ENCODE measurements at regions not wholly inside any gene's neighbourhood (a gene's known extent, or its start where the extent isn't known, plus 50 kb on each side); places are given as distances from the start of the nearest gene placed in this dataset.

DNA sequence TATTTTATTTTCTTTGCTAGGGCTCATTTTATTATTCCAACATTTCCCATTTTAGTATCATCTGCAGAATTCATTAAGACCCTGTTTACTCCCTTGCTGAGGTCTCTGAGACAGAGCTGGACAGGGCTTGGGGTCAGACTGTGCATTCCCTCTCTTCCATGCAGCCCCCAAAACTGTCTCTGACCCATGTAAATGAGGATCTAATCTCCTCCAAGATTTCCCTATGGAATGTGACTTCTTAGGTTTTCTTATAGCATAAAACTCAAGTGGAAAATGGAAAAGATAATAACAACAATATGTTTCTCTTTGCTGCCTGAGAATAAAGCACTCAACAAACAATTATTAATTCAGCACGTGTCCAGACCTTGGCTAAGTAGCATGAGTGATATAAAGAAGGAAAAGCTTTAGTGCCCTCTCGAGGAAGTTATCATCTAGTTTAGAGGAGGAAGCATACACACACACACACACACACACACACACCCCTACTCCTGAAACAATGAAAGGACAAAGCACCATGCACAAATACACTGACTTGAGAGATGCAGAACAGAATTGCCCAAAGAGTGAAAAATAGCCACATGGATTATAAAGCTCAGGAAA is 815.5 kb downstream of the BCKDHB start:
- no peak overlapping the region for H3K27ac ChIP-seq
- TF ChIP-seq, protein P1, sequence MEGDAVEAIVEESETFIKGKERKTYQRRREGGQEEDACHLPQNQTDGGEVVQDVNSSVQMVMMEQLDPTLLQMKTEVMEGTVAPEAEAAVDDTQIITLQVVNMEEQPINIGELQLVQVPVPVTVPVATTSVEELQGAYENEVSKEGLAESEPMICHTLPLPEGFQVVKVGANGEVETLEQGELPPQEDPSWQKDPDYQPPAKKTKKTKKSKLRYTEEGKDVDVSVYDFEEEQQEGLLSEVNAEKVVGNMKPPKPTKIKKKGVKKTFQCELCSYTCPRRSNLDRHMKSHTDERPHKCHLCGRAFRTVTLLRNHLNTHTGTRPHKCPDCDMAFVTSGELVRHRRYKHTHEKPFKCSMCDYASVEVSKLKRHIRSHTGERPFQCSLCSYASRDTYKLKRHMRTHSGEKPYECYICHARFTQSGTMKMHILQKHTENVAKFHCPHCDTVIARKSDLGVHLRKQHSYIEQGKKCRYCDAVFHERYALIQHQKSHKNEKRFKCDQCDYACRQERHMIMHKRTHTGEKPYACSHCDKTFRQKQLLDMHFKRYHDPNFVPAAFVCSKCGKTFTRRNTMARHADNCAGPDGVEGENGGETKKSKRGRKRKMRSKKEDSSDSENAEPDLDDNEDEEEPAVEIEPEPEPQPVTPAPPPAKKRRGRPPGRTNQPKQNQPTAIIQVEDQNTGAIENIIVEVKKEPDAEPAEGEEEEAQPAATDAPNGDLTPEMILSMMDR (IDR thresholded peaks at IDR 0.05), result no peak
- 16 to 28% methylated on average over 2 of the region's 2 CpGs for WGBS, 2 donors
- DNase-seq (no peak), ATAC-seq (no peak)
- no peaks in the 10 kb centered on the region for H3K27me3 ChIP-seq
- no peaks in the 10 kb centered on the region for H3K36me3 ChIP-seq
- no peak overlapping the region for H3K4me3 ChIP-seq
- H3K9me3 ChIP-seq, result peaks cover 0 to 10% (median 5%) of the 10 kb centered on the region in 11 donors
- no peaks in the 10 kb centered on the region for H3K4me1 ChIP-seq
- intact Hi-C loops (cut with DNase I), result no loop called here

- TF ChIP-seq, protein P1 (IDR thresholded peaks at IDR 0.05), result no peak
- Histone ChIP-seq H3K9me3 (peaks cover 0 to 3% (median 0%) of the 10 kb centered on the region in 11 donors), H3K27ac (no peak overlapping the region), H3K36me3 (no peaks in the 10 kb centered on the region), H3K4me1 (no peaks in the 10 kb centered on the region), H3K4me3 (no peak overlapping the region), H3K27me3 (no peaks in the 10 kb centered on the region)
- no peak for ATAC-seq
- intact Hi-C loops (cut with DNase I), result no loop called here
- WGBS, 2 donors, result 75 to 85% methylated on average over 3 of the region's 3 CpGs
- DNase-seq, result no peak
Measured at GRCh38 chr6:80907831-80908230, 801.4 kb downstream of the BCKDHB start.

GRCh38 chr6:80903711-80904110 is 797.2 kb downstream of the BCKDHB start:
- TF ChIP-seq, protein P1 (IDR thresholded peaks at IDR 0.05), result no peak
- H3K4me3 ChIP-seq, result no peak overlapping the region
- intact Hi-C loops (cut with DNase I), result no loop called here
- no peaks in the 10 kb centered on the region for H3K4me1 ChIP-seq
- H3K27ac ChIP-seq, result no peak overlapping the region
- ATAC-seq (no peak), DNase-seq (no peak)
- no peaks in the 10 kb centered on the region for H3K36me3 ChIP-seq
- peaks cover 0 to 20% (median 0%) of the 10 kb centered on the region in 11 donors for H3K9me3 ChIP-seq
- no peaks in the 10 kb centered on the region for H3K27me3 ChIP-seq

DNA sequence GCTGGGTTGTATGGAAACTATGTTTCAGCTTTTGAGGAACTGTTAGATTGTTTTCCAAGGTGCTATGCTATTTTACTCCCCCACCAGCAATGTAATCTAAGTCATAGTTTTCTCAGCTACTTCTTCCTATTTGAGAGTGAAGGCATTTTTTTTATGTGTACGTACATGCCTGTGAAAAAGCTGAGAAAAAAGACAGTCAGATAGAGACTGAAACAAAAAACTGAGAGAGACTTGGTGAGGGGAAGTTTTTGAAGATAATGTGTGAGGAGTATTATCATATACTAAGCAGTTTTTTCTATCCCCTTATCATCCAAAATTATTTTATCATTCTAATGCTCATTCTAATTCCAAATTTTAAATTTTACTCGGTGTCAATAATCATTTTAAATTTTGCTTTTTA is 780.0 kb downstream of the BCKDHB start:
- WGBS, 2 donors, result 51 to 75% methylated on average over 2 of the region's 2 CpGs
- H3K27me3 ChIP-seq, result no peaks in the 10 kb centered on the region
- DNase-seq, result no peak
- H3K4me1 ChIP-seq, result no peaks in the 10 kb centered on the region
- no peak overlapping the region for H3K4me3 ChIP-seq
- no peak overlapping the region for H3K27ac ChIP-seq
- TF ChIP-seq, protein P1 (IDR thresholded peaks at IDR 0.05), result no peak
- H3K9me3 ChIP-seq, result no peaks in the 10 kb centered on the region
- no peak for ATAC-seq
- intact Hi-C loops (cut with DNase I), result no loop called here
- H3K36me3 ChIP-seq, result no peaks in the 10 kb centered on the region
